HFF-Myc (cell line): ENCODE measurements at regions not wholly inside any gene's neighbourhood (a gene's known extent, or its start where the extent isn't known, plus 50 kb on each side); places are given as distances from the start of the nearest gene placed in this dataset.

Experiments used
- DNase-seq: peaks from one replicate; pipeline ENCODE4 v3.0.0-alpha.2; 2011; ENCODE audit warnings: low read depth; ENCODE audit errors: extremely low read depth
- H3K4me3 ChIP-seq: replicated peaks from 2 replicates; pipeline ENCODE4 v1.5.1; 2011; ENCODE audit warnings: low read depth, mild to moderate bottlenecking, control low read depth, low read length
- TF ChIP-seq, protein P1 (sequence below): IDR thresholded peaks from 2 replicates; pipeline ENCODE4 v1.5.1; 2012; ENCODE audit warnings: mild to moderate bottlenecking, low read depth, low read length, control low read depth; ENCODE audit errors: missing control alignments

DNA sequence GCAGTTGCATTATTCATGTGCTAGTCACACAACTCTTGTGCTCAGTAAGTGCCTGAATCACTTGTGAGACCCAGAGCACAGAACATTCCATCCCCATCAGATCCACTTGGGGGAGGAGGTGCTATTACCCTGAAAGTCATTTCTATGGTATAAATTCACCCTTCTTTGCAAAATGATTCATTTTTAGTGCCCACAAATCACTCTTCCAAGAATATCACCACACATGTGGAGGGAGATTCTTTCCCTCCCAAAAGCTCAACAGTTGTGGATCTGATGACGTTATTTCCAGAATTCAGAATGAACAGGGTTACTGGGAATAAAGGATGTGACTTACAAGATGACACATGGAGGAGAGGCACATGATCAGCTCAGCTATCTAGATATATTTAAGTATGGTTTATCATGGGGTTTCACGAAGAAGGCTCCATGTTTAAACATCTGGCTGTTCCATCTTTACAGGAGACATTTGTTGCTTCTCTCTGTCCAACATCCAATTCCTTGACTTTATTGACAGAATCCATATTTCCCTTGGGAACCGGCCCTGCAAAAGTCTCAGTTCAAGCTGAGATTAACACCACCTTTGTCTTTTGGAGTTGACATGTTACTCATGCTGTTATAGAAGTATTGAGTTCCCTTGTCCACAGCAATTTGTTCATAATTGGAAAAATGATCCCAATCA lies 214.2 kb upstream of the PROK2 start:
- no peak overlapping the region for H3K4me3 ChIP-seq
- TF ChIP-seq, protein P1, sequence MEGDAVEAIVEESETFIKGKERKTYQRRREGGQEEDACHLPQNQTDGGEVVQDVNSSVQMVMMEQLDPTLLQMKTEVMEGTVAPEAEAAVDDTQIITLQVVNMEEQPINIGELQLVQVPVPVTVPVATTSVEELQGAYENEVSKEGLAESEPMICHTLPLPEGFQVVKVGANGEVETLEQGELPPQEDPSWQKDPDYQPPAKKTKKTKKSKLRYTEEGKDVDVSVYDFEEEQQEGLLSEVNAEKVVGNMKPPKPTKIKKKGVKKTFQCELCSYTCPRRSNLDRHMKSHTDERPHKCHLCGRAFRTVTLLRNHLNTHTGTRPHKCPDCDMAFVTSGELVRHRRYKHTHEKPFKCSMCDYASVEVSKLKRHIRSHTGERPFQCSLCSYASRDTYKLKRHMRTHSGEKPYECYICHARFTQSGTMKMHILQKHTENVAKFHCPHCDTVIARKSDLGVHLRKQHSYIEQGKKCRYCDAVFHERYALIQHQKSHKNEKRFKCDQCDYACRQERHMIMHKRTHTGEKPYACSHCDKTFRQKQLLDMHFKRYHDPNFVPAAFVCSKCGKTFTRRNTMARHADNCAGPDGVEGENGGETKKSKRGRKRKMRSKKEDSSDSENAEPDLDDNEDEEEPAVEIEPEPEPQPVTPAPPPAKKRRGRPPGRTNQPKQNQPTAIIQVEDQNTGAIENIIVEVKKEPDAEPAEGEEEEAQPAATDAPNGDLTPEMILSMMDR = no peak

GRCh38 chr3:71997066-71997653 lies 212.2 kb upstream of the PROK2 start:
- no peak overlapping the region for H3K4me3 ChIP-seq
- DNase-seq = no peak
- TF ChIP-seq, protein P1 = no peak

More for the DNA sequence above, 214.2 kb upstream of the PROK2 start:
- no peak for DNase-seq

DNA sequence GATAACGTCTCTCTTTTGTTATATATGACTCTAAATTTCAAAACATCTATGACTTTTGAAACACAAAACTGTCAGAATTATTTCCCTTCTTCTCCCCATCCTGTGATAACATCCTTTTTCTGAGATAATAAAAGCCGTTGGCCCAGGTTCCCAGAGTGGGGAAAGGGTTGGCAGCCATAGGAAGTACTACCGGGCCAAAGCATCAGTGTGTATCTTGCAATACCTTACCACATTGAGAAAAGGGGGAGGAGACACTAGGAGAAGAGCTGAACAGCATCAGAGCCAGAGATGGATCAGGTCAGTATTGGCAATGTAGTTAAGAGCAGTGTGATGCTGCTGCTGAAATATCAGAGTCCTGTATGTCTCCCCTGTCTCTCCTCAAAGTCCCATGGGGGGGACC lies 210.0 kb upstream of the PROK2 start:
- H3K4me3 ChIP-seq = no peak overlapping the region
- TF ChIP-seq, protein P1 = no peak
- no peak for DNase-seq

- DNase-seq = no peak
- H3K4me3 ChIP-seq = no peak overlapping the region
- TF ChIP-seq, protein P1 = no peak
Measured at GRCh38 chr3:71994203-71994602, 209.3 kb upstream of the PROK2 start.

- TF ChIP-seq, protein P1 = no peak
- DNase-seq = no peak
- no peak overlapping the region for H3K4me3 ChIP-seq
Measured at GRCh38 chr3:71991681-71992080, 206.7 kb upstream of the PROK2 start.

GRCh38 chr3:71991046-71991445 lies 206.1 kb upstream of the PROK2 start:
- H3K4me3 ChIP-seq = no peak overlapping the region
- no peak for DNase-seq
- TF ChIP-seq, protein P1 = no peak

- TF ChIP-seq, protein P1 = no peak
- H3K4me3 ChIP-seq = no peak overlapping the region
- DNase-seq = no peak
Measured at GRCh38 chr3:71990545-71990944, 205.6 kb upstream of the PROK2 start.
